Left kidney (tissue), 1 donor: ENCODE measurements at regions not wholly inside any gene's neighbourhood (a gene's known extent, or its start where the extent isn't known, plus 50 kb on each side); places are given as distances from the start of the nearest gene placed in this dataset.
A peak's percentile ranks its signal among the peaks of the same experiment; 100 is the strongest.

ENCODE experiments used
- DNase-seq: peaks from one replicate; pipeline ENCODE4 v3.0.0-alpha.2; 2013

DNA sequence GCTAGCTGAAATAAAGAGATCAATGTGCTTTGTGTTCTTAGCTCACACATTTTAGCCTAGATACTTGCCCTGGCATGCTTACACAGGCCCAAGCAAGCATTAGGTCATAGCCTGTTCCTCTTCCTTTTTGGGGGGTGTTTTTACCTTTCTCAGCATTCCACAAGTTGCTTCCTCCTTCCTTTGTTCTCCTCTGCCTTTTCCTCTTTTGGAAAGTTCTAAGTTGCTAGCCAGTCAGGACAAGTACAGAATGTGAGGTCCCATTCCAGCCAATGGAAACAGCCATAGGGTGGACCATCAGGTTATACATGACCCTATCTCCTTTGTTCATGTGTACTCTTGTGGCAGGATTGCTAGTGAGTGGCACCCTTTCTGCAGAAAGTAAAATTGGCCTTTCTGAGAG, 154.9 kb downstream of the RASSF9 start:
- no peak for DNase-seq

DNA sequence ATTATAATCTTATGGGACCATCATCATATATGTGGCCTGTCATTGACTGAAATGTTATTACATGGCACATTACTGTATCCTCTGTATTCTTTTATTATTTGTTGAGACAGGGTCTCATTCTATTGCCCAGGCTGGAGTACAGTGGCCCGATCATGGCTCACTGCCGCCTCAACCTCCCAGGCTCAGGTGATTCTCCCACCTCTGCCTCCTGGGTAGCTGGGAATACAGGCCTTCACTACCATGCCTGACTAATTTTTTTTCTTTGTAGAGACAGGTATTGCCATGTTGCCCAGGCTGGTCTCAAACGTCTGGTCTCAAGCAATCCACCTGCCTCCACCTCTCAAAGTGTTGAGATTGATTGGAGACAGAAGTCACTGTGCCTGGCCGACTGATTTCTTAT, 153.2 kb downstream of the RASSF9 start:
- DNase-seq, result no peak

DNA sequence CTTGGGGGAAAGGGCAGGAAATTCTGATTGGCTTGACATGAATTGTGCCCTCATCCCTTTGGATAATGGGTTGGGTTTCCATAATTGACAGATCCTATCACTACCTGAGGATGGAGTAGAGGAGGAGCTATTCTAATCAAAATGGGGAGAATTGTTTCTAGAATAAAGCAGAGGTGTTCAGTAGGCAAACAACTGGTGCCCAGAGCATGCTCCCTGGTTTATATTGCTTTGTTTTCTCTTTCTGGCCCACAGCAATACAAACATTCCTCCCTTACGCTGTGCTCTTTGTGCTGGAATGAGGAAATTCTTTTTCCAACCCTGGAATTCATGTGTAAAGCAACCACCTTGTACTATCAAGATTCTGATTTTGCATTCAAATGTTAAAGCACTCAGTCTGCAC, 147.4 kb downstream of the RASSF9 start:
- no peak for DNase-seq

DNA sequence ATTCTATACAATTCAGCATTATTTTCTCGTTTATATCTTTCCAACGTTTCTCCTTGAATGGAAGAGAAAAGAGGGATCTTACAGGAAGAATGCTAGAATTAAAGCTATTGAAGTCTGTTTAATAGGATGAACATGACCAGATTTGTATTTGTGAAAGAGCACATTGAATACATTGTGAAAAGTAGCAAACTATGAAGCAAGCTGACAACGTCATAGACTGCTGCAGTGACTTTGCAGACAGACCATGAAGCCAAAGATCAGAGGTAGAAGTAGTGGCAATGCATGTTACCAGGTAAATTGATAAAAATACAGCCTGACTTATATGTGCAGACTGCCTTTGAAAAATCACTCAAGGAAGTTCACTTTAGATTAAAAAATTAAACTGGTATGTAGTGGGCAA, 146.1 kb downstream of the RASSF9 start:
- no peak for DNase-seq

DNA sequence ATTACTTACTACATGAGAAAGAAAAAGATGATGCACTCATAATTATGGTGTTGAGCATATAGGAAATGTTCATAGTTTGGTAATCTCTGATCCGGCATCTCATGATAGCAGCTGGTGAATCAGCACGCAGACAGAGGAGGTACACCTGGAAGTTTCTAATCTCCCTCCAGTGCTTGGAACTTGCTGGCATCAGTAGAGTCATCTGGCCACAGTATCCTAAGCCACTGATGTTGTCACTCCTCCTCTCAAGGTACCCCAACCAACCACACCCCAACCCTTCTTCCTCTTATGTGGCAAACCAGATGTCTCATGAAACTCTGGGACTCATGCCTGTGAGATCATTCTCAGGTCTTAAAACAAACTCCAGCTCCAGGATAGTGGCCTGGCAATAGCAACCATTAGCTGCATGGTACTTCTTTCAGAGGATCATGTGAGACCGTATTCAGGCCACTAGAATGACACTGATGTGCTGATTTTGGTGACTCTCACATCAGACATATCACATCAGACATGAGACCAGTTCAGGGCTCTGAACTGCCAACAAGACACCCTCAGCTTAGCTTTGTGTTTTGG, 143.0 kb downstream of the RASSF9 start:
- no peak for DNase-seq

DNA sequence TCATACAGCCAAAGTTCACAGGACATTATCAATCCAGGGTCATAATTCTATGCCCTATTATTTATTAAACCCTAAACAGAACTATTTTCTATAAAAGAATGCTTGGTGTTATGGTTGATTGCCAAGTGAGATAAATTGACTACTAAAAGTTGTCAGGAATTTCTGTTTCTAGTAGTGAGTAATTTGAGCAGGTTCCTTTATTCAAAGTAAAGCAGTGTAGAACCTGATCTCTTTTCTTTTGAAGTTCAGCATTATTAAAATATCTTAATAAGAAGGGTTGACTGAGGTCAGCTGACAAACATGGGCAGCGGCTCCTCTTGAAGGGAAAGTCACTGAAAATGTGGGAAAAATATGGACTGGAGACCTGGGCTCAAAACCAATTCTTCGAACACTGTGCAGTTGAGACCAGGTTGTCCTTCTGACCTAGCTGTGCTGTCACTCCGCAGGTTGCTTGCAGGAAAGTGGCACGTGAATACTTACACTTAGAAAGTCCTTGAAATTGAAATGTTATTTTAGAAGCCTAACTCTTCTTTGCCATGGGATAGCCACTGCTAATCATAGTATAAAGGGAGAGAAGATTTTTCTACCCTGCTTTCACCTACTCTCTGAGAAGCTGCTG, 141.0 kb downstream of the RASSF9 start:
- no peak for DNase-seq

DNA sequence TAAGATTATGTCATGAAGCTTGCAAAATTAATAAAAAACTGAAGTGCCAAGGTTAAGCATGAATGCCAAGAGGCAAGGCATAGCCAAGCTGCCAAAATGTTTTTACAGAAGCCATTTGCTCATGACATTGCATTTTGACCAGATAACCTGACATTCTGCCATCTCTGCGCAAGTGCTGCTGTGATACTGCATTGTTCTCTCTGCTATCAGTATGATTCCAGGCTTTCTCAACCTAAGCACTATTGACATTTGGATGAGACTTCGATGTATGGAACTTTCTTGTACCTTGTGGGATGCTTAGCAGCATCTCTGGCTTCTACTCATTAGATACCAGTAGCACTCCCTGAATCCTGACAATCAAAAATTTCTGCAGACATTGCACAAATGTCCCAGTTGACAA, 139.2 kb downstream of the RASSF9 start:
- no peak for DNase-seq

DNA sequence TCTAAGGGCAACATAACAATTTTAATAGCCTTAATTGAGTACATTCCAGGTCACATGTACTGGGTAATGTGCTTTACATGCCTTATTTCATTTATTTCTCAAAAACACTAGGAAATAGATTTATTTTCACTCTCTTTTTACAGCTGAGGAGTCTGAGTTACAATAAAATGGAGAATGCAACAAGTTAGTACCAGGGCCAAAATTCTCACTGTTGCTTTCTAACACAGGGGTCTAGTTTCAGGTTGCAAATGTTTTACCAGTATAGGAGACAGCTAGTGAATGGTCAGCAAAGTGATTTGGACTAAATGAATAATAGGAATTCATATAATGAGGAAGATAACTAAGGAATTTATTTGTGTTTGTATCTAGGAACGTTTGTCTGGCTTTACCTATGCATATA, 137.3 kb downstream of the RASSF9 start:
- DNase-seq, result no peak

DNA sequence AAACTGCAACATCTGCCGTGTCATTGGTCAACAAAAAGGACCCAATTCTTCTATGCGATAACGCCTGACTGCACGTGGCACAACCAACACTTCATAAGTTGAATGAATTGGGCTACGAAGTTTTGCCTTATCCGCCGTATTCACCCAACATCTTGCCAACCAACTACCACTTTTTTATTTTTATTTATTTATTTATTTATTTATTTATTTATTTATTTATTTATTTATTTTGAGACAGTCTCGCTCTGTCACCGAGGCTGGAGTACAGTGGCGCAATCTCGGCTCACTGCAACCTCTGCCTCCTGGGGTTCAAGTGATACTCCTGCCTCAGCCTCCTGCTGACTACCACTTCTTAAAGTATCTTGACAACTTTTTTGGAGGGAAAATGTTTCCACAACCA, 127.4 kb downstream of the RASSF9 start:
- DNase-seq, result no peak

DNA sequence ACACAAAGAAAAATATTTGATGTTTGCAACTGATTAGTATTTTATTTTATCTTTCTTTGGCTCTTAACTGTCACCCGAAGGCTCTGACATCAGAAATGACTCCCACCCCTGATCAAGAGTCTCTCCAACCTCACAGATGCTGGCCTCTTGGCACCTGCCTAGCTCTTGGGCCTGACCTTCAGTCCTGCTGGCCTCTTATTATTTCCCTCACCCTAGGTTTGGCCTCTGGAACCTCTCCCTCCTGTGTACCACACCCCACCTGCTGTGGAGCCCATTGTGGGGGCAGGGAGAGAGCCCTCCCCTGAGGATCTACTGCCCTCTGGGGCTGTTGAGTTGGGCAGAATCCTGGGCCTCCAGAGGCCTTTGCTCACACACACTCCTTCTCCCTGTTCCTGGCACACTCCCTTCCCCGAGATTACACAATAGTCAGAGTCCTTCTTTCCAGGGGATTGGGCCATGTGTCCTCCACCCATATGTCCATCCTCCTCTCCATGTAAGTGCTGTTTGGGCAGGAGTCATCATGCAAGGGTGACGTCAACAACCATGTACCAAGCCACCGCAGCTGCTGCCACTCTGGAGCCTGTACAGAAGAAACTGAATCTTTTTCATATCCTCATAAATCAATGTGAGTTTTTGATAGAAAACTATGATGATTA, 124.3 kb downstream of the RASSF9 start:
- no peak for DNase-seq

DNA sequence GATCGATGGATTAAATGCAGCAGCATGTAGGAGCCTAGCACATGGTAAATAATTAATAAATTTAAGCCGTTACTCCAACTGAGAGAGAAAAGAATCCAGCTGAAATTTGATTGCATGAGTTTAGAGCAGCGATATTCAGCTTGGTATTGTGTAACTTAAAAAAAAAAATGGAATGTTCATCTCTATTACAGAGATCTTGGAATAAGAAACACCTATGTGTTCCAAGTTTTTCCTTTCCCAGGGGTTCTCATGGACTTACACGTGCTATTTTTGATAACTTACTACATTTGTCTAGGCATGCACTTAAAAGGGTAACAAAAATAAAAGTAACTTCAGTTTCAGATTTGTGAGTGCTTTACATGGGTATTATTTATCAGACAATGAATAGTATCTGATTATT, 122.8 kb downstream of the RASSF9 start:
- DNase-seq, result no peak

DNA sequence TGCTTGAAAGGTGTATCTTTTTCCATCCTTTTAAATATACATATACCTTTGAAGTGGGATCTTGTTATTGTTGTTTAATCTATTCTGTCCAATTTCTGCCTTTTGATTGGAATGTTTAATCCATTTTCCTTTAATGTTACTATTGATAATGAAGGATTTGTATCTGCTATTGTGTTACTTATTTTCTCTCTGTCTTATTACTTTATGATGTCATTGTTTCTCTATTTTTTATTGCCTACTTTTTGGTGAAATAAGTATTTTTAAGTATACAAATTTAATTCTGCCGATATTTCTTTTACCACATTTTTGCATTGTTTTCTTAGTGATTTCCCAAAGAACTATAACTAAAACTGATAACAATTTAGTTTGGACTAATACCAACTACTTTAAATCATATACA, 121.8 kb downstream of the RASSF9 start:
- DNase-seq, result no peak

DNA sequence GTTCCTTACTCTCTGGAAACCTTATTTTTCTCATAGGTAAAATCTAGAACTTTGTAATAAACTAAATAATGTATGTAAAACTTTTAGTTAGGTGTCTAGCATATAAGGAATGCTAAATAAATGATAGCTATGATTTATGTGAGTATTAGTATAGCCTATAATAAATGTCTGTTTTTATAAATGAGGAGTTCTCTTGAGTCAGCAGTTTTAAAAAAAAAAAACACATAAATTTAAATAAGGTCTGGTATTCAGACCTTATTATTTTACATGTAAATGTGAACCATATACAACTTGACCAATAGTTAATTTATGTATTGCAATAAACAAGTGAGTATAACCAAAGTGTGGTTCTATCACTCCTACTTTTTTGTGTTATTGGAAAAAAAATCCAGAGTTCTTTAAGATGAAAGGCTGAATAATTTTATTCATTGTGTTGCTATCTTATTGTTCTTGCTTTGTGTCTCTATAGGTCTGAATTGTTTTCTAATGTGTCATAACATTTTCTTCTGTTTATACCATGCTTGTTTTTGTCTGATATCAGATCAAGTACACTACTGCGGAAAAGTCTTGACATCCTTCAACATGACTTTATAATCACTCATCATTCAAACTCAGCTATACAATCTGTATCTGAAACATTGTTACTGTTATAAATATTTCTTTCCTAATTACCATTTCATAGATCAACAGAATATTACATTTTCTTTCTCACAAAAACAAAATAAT, 115.7 kb downstream of the RASSF9 start:
- no peak for DNase-seq

DNA sequence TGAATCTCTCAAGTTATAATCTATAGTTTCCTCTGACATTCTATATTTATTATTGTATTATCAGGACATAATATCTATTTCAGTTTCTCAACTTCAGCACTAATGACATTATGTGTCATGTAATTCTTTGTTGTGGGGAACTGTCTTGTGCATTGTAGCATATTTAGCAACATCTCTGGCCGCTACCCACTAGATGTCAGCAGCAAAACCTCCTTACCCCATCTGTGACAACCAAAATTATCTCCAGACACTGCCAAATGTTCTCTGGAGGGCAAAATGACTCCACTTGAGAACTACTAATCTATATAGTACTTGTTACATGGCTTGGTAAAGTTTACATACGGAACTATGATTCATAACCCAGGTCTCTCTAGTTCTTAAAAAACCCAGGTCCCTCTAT, 110.2 kb downstream of the RASSF9 start:
- no peak for DNase-seq

DNA sequence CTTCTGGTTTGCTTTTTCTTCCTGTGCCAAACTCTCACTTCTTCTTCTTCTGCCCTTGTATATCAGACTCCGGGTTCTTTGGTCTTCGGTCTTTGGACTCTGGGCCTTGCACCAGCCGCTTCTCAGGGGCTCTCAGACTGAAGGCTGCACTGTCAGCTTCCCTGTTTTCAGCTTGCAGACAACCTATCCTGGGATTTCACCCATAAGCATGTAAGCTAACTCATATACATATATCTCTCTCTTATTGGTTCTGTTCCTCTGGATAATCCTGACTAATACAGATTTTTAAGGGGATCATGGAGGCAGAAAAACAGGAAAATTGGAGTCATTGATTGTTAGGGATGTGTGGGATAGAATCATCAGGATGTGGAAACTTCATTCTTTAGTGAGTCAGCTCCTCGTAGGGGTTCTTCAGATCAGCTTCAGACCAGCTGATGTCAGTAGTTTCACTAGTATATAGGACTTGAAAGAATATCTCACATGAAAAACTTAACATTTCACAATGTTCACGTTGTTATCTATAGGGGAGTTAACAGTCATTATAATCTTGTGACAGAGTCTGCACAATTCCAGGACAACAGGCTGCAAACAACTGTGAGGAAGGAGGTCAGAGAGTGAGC, 102.9 kb downstream of the RASSF9 start:
- no peak for DNase-seq

DNA sequence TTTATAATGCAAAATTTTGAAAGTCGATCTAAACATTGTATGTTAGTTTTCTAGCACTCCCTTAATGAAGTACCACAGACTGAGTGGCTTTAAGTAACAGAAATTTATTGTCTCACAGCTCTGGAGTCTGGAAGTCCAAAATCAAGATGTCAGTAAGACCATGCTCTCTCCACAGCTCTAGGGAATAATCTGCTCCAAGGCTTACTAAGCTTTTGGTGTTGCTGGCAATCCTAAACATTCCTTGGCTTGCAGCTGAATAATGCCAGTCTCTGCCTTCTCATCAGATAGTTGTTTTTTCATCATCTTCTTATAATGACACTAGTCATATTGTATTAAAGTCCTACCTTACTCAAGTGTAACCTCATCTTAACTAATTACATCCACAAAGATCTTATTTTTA, 102.2 kb downstream of the RASSF9 start:
- DNase-seq, result no peak

DNA sequence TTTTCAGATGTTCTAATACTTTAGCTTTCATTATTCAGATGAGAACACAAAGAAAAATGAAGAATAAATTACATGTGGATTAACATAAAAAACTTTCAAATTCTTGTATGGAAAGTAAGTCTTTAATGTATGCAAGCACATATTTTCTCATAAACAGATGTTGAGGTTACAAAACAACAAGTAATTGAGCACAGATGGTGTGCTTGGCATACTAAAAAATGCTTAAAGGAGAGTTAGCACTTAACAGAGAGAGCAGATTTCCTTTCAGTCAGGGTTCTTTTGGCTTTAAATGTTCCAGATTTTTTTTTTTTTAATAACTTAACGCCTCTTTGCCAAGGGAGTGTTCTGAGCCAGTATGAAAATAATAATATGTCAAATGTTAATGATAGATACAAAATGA, 96.0 kb downstream of the RASSF9 start:
- no peak for DNase-seq

DNA sequence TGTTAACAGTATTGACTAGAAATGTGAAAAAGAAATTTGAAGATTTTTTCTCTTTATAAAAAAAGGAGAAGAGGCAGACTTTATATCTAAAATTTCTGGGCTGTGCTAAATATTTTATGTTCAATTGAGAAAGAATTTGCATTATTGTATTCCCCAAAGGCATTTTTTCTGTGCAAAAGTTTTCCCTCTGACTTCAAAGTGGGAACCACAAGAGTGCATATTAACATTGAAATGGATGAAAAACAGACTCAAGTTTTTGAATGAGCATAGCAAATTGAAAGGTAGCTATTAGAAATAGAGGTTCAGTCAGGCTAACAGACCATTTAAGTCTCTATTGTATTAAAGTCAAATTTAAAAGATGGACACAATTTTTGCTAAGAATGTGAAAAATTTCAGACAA, 95.2 kb downstream of the RASSF9 start:
- DNase-seq, result no peak

DNA sequence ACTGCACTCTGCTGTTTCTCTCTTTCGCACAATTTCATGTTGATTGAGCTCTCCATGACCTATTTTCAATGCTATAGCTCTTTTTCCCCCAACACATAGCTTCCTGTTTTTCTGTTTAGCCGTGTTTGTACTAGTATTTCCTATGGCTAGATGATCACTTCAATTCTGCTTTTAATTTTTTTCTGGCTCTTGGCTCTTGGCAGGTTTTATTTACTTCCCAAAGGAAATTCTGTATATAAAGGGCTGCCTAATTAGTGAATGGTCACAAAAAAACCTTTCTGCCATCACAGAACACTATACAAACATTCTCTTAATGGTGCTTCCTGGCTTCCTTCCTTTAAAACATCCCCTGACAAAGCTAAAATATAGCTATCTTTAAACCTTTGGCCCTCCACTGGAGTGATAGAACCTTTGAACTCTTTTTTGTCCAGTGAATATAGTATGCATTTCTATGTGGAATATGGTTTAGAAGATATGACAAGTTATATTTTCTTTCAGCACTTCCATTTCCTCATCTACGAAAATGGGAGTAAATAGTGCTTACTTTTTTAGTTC, 88.2 kb downstream of the RASSF9 start:
- peak; percentile 8 for DNase-seq
